ENCODE measurements at regions not wholly inside any gene's neighbourhood (a gene's known extent, or its start where the extent isn't known, plus 50 kb on each side); places are given as distances from the start of the nearest gene placed in this dataset.

GRCh38 chrX:149157976-149158375, 347.1 kb downstream of the IDS start:
- Histone ChIP-seq H3K4me1 (ENCODE audit: control insufficient read depth, insufficient read depth, low read length, poor library complexity, severe bottlenecking) (no peaks in the 10 kb centered on the region), H3K27ac (ENCODE audit: low read depth, low read length, severe bottlenecking) (no peak overlapping the region), H3K4me3 (ENCODE audit: extremely low read depth, insufficient read depth, low read length, poor library complexity, severe bottlenecking) (no peak overlapping the region), H3K36me3 (ENCODE audit: control insufficient read depth, insufficient read depth, low read length) (no peaks in the 10 kb centered on the region), H3K9me3 (ENCODE audit: control insufficient read depth, low read length) (no peaks in the 10 kb centered on the region)
- no CpG with 5 or more reads among the region's 1 CpG for WGBS, 2 experiments (ENCODE audit: insufficient coverage in 2 of 2)

- no CpG with 5 or more reads among the region's 3 CpGs for WGBS, 2 experiments (ENCODE audit: insufficient coverage in 2 of 2)
- Histone ChIP-seq H3K4me1 (ENCODE audit: control insufficient read depth, insufficient read depth, low read length, poor library complexity, severe bottlenecking) (peaks cover 3% of the 10 kb centered on the region), H3K4me3 (ENCODE audit: extremely low read depth, insufficient read depth, low read length, poor library complexity, severe bottlenecking) (no peak overlapping the region), H3K9me3 (ENCODE audit: control insufficient read depth, low read length) (no peaks in the 10 kb centered on the region), H3K36me3 (ENCODE audit: control insufficient read depth, insufficient read depth, low read length) (no peaks in the 10 kb centered on the region), H3K27ac (ENCODE audit: low read depth, low read length, severe bottlenecking) (no peak overlapping the region)
Observed at GRCh38 chrX:149152941-149153340, 352.2 kb downstream of the IDS start.

GRCh38 chrX:149151805-149152757, 353.0 kb downstream of the IDS start:
- 64 to 70% methylated on average over 1 of the region's 3 CpGs for WGBS, 2 experiments (ENCODE audit: insufficient coverage in 2 of 2)
- H3K36me3 ChIP-seq (ENCODE audit: control insufficient read depth, insufficient read depth, low read length) = no peaks in the 10 kb centered on the region
- H3K27ac ChIP-seq (ENCODE audit: low read depth, low read length, severe bottlenecking) = no peak overlapping the region
- H3K4me1 ChIP-seq (ENCODE audit: control insufficient read depth, insufficient read depth, low read length, poor library complexity, severe bottlenecking) = peaks cover 3% of the 10 kb centered on the region
- no peak overlapping the region for H3K4me3 ChIP-seq (ENCODE audit: extremely low read depth, insufficient read depth, low read length, poor library complexity, severe bottlenecking)
- no peaks in the 10 kb centered on the region for H3K9me3 ChIP-seq (ENCODE audit: control insufficient read depth, low read length)

- WGBS, 2 experiments (ENCODE audit: insufficient coverage in 2 of 2) = no CpG with 5 or more reads among the region's 3 CpGs
- peaks cover 6% of the 10 kb centered on the region for H3K4me1 ChIP-seq (ENCODE audit: control insufficient read depth, insufficient read depth, low read length, poor library complexity, severe bottlenecking)
- H3K27ac ChIP-seq (ENCODE audit: low read depth, low read length, severe bottlenecking) = peak overlapping the region; percentile 23
- H3K4me3 ChIP-seq (ENCODE audit: extremely low read depth, insufficient read depth, low read length, poor library complexity, severe bottlenecking) = no peak overlapping the region
- H3K9me3 ChIP-seq (ENCODE audit: control insufficient read depth, low read length) = no peaks in the 10 kb centered on the region
- no peaks in the 10 kb centered on the region for H3K36me3 ChIP-seq (ENCODE audit: control insufficient read depth, insufficient read depth, low read length)
Observed at GRCh38 chrX:149145845-149146285, 359.2 kb downstream of the IDS start.

- H3K27ac ChIP-seq (ENCODE audit: low read depth, low read length, severe bottlenecking) = no peak overlapping the region
- no CpG with 5 or more reads among the region's 3 CpGs for WGBS, 2 experiments (ENCODE audit: insufficient coverage in 2 of 2)
- H3K4me3 ChIP-seq (ENCODE audit: extremely low read depth, insufficient read depth, low read length, poor library complexity, severe bottlenecking) = no peak overlapping the region
- H3K9me3 ChIP-seq (ENCODE audit: control insufficient read depth, low read length) = no peaks in the 10 kb centered on the region
- no peaks in the 10 kb centered on the region for H3K36me3 ChIP-seq (ENCODE audit: control insufficient read depth, insufficient read depth, low read length)
- no peaks in the 10 kb centered on the region for H3K4me1 ChIP-seq (ENCODE audit: control insufficient read depth, insufficient read depth, low read length, poor library complexity, severe bottlenecking)
Observed at GRCh38 chrX:149131774-149132173, 373.3 kb downstream of the IDS start.

GRCh38 chrX:149129767-149130166, 375.3 kb downstream of the IDS start:
- WGBS, 2 experiments (ENCODE audit: insufficient coverage in 2 of 2) = 27 to 60% methylated on average over 1 of the region's 5 CpGs
- H3K36me3 ChIP-seq (ENCODE audit: control insufficient read depth, insufficient read depth, low read length) = no peaks in the 10 kb centered on the region
- H3K27ac ChIP-seq (ENCODE audit: low read depth, low read length, severe bottlenecking) = peak overlapping the region; percentile 53
- H3K4me1 ChIP-seq (ENCODE audit: control insufficient read depth, insufficient read depth, low read length, poor library complexity, severe bottlenecking) = no peaks in the 10 kb centered on the region
- no peaks in the 10 kb centered on the region for H3K9me3 ChIP-seq (ENCODE audit: control insufficient read depth, low read length)
- H3K4me3 ChIP-seq (ENCODE audit: extremely low read depth, insufficient read depth, low read length, poor library complexity, severe bottlenecking) = no peak overlapping the region

- Histone ChIP-seq H3K9me3 (ENCODE audit: control insufficient read depth, low read length) (no peaks in the 10 kb centered on the region), H3K4me1 (ENCODE audit: control insufficient read depth, insufficient read depth, low read length, poor library complexity, severe bottlenecking) (no peaks in the 10 kb centered on the region), H3K4me3 (ENCODE audit: extremely low read depth, insufficient read depth, low read length, poor library complexity, severe bottlenecking) (no peak overlapping the region), H3K27ac (ENCODE audit: low read depth, low read length, severe bottlenecking) (no peak overlapping the region), H3K36me3 (ENCODE audit: control insufficient read depth, insufficient read depth, low read length) (no peaks in the 10 kb centered on the region)
- 75% methylated on average over 1 of the region's 3 CpGs; no CpG with 5 or more reads in 1 of the 2 experiments for WGBS, 2 experiments (ENCODE audit: insufficient coverage in 2 of 2)
Observed at GRCh38 chrX:149124526-149125108, 380.5 kb downstream of the IDS start.

GRCh38 chrX:149121206-149121920, 383.7 kb downstream of the IDS start:
- Histone ChIP-seq H3K36me3 (ENCODE audit: control insufficient read depth, insufficient read depth, low read length) (no peaks in the 10 kb centered on the region), H3K9me3 (ENCODE audit: control insufficient read depth, low read length) (no peaks in the 10 kb centered on the region), H3K27ac (ENCODE audit: low read depth, low read length, severe bottlenecking) (no peak overlapping the region), H3K4me3 (ENCODE audit: extremely low read depth, insufficient read depth, low read length, poor library complexity, severe bottlenecking) (no peak overlapping the region), H3K4me1 (ENCODE audit: control insufficient read depth, insufficient read depth, low read length, poor library complexity, severe bottlenecking) (no peaks in the 10 kb centered on the region)
- WGBS, 2 experiments (ENCODE audit: insufficient coverage in 2 of 2) = 93 to 100% methylated on average over 1 to 4 of the region's 7 CpGs

GRCh38 chrX:149120459-149120858, 384.6 kb downstream of the IDS start:
- WGBS, 2 experiments (ENCODE audit: insufficient coverage in 2 of 2) = no CpG with 5 or more reads among the region's 2 CpGs

GRCh38 chrX:149114874-149115273, 390.2 kb downstream of the IDS start:
- Histone ChIP-seq H3K4me3 (ENCODE audit: extremely low read depth, insufficient read depth, low read length, poor library complexity, severe bottlenecking) (no peak overlapping the region), H3K4me1 (ENCODE audit: control insufficient read depth, insufficient read depth, low read length, poor library complexity, severe bottlenecking) (no peaks in the 10 kb centered on the region), H3K27ac (ENCODE audit: low read depth, low read length, severe bottlenecking) (no peak overlapping the region), H3K36me3 (ENCODE audit: control insufficient read depth, insufficient read depth, low read length) (no peaks in the 10 kb centered on the region), H3K9me3 (ENCODE audit: control insufficient read depth, low read length) (no peaks in the 10 kb centered on the region)
- no CpG with 5 or more reads among the region's 4 CpGs for WGBS, 2 experiments (ENCODE audit: insufficient coverage in 2 of 2)

More at GRCh38 chrX:149120459-149120858, 384.6 kb downstream of the IDS start:
- H3K4me1 ChIP-seq (ENCODE audit: control insufficient read depth, insufficient read depth, low read length, poor library complexity, severe bottlenecking) = no peaks in the 10 kb centered on the region
- no peaks in the 10 kb centered on the region for H3K9me3 ChIP-seq (ENCODE audit: control insufficient read depth, low read length)
- no peak overlapping the region for H3K4me3 ChIP-seq (ENCODE audit: extremely low read depth, insufficient read depth, low read length, poor library complexity, severe bottlenecking)
- no peaks in the 10 kb centered on the region for H3K36me3 ChIP-seq (ENCODE audit: control insufficient read depth, insufficient read depth, low read length)
- H3K27ac ChIP-seq (ENCODE audit: low read depth, low read length, severe bottlenecking) = no peak overlapping the region
